ENCODE measurements at regions not wholly inside any gene's neighbourhood (a gene's known extent, or its start where the extent isn't known, plus 50 kb on each side); places are given as distances from the start of the nearest gene placed in this dataset.

DNA sequence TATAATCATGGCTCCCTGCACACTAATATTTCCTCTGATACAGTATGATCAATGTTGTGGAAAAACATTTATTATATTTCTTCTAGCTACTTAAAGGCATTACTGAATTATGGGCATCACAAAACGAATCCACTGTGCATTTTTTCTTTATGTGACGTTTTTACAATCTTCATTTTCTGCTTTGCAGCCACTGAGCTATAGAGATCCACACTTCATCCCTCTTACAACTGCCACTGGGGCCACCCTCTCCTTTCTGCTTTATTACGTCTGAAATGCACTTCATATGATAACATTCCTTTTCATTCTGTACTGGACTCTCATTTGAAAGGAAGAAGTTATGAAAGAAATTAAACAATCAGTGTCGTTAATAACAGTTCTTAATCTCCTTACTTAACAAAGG is 394.5 kb upstream of the HNRNPA3 start:
- no peak for ATAC-seq (replicated peaks; ENCODE audit: extremely low read depth, poor library complexity, severe bottlenecking)
- Mint-ChIP-seq H3K4me3 (no peak overlapping the region), H3K36me3 (ENCODE audit: insufficient read depth) (no peaks in the 10 kb centered on the region), H3K4me1 (peaks cover 9% of the 10 kb centered on the region), H3K9me3 (no peaks in the 10 kb centered on the region), H3K27ac (ENCODE audit: low read depth) (no peak overlapping the region), H3K27me3 (no peaks in the 10 kb centered on the region)
- no peak for DNase-seq (ENCODE audit: low spot score in 2 of 2)

DNA sequence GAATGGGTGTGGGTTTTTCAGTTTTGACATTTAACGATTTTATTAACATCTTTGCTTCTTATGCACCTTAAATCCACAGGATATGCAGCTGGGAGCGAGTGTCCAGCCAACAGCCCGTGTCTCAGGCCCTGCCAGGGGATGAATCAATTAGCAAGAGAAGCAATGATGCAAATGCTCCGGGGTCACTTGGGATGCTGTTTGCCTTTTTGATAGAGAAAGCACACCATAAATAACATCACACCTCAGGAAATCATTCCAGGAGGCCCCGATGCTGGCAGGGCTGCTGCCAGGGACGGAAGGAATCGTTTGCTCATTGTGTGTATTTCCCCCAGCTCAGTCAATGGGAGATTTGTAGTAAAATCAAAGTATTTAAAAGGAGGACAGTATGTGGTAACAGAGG is 394.0 kb upstream of the HNRNPA3 start:
- Mint-ChIP-seq H3K27ac (ENCODE audit: low read depth) (no peak overlapping the region), H3K4me1 (peaks cover 9% of the 10 kb centered on the region), H3K36me3 (ENCODE audit: insufficient read depth) (no peaks in the 10 kb centered on the region)

DNA sequence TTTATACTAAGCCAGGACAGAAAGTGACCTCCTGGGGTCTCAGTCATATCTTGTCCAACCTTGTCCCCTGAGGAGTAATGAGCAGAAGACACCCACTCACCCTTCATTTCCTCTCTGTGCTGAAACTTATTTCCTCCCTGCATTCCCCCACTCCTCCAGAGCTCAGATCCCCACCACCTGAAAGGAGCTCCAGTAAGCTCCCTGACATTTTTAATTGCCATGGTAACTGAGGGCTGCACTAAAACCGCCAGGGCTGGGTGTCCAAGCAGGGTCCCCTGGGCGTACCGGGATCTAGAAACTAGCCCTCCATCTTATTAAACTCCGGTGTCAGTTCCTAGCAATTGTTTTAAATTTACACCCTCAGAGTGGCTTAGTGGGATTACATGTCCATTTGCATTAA is 393.3 kb upstream of the HNRNPA3 start:
- Mint-ChIP-seq H3K27ac (ENCODE audit: low read depth) (no peak overlapping the region), H3K36me3 (ENCODE audit: insufficient read depth) (no peaks in the 10 kb centered on the region), H3K9me3 (no peaks in the 10 kb centered on the region), H3K4me3 (no peak overlapping the region), H3K27me3 (no peaks in the 10 kb centered on the region), H3K4me1 (peaks cover 9% of the 10 kb centered on the region)
- DNase-seq (ENCODE audit: low spot score in 2 of 2), result no peak
- ATAC-seq (replicated peaks; ENCODE audit: extremely low read depth, poor library complexity, severe bottlenecking), result no peak

More for the DNA sequence above, 394.0 kb upstream of the HNRNPA3 start:
- no peaks in the 10 kb centered on the region for H3K27me3 Mint-ChIP-seq
- no peak for ATAC-seq (replicated peaks; ENCODE audit: extremely low read depth, poor library complexity, severe bottlenecking)
- no peak overlapping the region for H3K4me3 Mint-ChIP-seq
- no peak for DNase-seq (ENCODE audit: low spot score in 2 of 2)
- no peaks in the 10 kb centered on the region for H3K9me3 Mint-ChIP-seq

DNA sequence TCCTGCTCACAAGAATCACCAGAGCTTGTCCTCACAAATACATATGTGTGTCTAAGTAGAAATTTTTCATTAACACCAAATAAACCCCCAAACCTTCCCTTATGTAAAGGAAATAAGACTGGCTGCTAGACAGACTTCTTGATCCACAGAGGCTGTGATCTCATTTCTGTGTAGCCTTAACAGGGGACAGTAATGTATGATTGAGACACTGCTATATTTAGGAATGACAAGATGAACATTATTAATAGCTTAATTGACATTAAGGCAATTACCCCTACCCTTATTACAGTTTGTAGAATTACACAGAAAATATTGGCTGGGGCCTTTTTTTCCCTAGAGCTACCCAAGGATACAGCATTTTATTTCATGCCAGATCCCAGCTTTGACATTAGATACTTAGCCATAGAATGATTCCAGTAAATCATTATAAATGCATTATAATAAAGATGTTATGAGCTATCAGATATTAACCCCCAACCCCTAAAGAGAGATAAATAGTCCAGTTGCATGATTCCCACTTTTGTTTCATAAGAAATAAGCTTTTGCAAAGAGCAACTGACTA is 392.1 kb upstream of the HNRNPA3 start:
- H3K27me3 Mint-ChIP-seq, result no peaks in the 10 kb centered on the region
- DNase-seq (ENCODE audit: low spot score in 2 of 2) (no peak), ATAC-seq (replicated peaks; ENCODE audit: extremely low read depth, poor library complexity, severe bottlenecking) (no peak)
- H3K27ac Mint-ChIP-seq (ENCODE audit: low read depth), result no peak overlapping the region
- no peaks in the 10 kb centered on the region for H3K4me1 Mint-ChIP-seq
- no peaks in the 10 kb centered on the region for H3K36me3 Mint-ChIP-seq (ENCODE audit: insufficient read depth)
- no peak overlapping the region for H3K4me3 Mint-ChIP-seq
- H3K9me3 Mint-ChIP-seq, result no peaks in the 10 kb centered on the region

DNA sequence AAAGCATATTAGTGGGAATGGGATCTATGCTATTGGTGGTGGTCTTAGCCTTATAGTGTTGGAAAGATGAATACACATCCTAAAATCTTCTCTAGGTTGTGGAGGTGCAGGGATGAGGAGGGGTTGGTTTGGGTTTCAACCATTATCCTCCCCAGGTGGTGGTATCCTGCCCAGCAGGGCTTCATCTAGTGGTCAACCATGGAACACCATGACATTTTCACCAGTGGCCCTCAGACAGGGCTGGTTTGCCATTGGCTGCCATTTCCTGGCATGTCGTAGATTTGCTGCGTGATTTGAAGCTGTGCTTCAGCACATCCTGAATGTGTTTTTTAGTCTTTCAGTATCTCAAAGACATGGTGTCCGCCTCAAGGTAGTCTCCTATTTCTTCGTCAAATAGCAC is 391.2 kb upstream of the HNRNPA3 start:
- DNase-seq (ENCODE audit: low spot score in 2 of 2) (no peak), ATAC-seq (replicated peaks; ENCODE audit: extremely low read depth, poor library complexity, severe bottlenecking) (no peak)
- H3K36me3 Mint-ChIP-seq (ENCODE audit: insufficient read depth), result no peaks in the 10 kb centered on the region
- H3K4me3 Mint-ChIP-seq, result no peak overlapping the region
- no peaks in the 10 kb centered on the region for H3K27me3 Mint-ChIP-seq
- H3K9me3 Mint-ChIP-seq, result no peaks in the 10 kb centered on the region
- H3K4me1 Mint-ChIP-seq, result peaks cover under 1% of the 10 kb centered on the region
- H3K27ac Mint-ChIP-seq (ENCODE audit: low read depth), result no peak overlapping the region

DNA sequence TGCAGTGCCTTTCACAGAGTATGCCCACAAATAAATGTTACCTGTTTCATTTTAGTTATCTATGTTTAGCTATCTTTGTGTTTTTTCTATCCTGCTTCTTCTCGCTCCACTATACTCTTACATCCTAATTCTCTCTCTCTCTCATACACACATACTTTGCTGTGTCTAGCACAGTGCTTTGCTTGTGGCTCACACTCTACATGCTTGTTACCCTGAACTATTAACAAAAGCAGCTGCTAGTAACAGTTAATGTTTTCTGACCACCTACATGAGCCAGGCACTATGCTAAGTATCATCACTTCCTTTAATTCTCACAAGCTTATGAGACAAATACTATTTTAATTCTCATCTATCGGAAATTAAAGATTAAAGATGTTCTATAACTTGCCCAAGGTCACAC is 390.5 kb upstream of the HNRNPA3 start:
- ATAC-seq (replicated peaks; ENCODE audit: extremely low read depth, poor library complexity, severe bottlenecking), result no peak
- DNase-seq (ENCODE audit: low spot score in 2 of 2), result no peak
- Mint-ChIP-seq H3K36me3 (ENCODE audit: insufficient read depth) (no peaks in the 10 kb centered on the region), H3K9me3 (no peaks in the 10 kb centered on the region), H3K4me1 (peaks cover 7% of the 10 kb centered on the region), H3K27me3 (no peaks in the 10 kb centered on the region), H3K4me3 (no peak overlapping the region), H3K27ac (ENCODE audit: low read depth) (peak overlapping the region; percentile 1)

DNA sequence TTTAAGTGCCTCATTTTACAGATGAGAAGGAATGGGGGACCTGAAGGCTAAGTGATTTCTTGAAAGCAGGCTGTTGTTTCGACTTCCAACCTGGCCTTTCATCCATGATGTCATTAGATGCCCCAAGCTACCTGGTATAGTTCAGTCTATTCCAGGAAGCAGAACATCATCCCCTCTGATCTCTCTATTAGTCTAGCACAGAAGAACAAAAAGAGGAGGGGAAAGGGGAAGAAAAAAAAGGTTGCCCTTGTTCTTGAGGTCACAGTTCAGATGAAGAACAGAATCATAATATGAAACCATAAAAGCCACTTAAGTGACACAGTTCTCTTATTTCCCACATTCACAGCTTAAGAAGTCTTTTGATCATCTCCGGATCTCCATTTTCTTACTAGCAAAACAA is 386.2 kb upstream of the HNRNPA3 start:
- no peak for DNase-seq (ENCODE audit: low spot score in 2 of 2)

DNA sequence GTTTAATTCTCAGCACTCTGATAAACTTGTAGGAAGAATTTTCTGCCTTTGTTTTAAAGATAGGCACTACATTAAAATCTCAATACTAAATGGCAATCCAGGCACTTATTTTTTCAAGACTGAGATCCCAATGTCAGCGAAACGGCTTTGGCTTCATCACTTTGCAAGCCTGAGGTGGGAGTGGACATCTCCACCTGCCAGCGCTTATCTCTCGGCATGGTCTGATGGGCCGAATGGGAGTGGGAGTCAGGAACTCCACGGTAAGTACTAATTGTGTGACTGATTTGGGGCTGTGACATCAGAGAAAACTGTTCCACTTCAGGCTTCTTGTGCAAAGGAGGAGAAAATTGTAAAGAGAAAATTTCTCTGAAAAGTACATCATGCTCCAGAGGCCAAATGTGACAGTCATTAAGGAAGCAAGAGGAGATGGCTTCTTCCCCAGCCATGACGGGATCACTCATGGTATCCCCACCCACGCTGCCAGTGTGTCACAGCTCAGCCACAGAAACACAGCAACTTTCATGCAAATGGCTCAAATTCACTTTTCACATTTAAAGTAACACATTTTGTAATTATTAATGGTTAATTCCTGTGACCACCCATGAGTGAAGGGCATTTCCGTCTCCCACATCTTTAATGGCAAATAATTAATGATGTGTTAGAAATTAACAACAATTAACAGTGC is 385.5 kb upstream of the HNRNPA3 start:
- ATAC-seq (replicated peaks; ENCODE audit: extremely low read depth, poor library complexity, severe bottlenecking) (no peak), DNase-seq (ENCODE audit: low spot score in 2 of 2) (no peak)
- H3K36me3 Mint-ChIP-seq (ENCODE audit: insufficient read depth), result no peaks in the 10 kb centered on the region
- no peaks in the 10 kb centered on the region for H3K27me3 Mint-ChIP-seq
- H3K4me1 Mint-ChIP-seq, result peaks cover 15% of the 10 kb centered on the region
- peak overlapping the region; percentile 13 for H3K4me3 Mint-ChIP-seq
- H3K27ac Mint-ChIP-seq (ENCODE audit: low read depth), result peak overlapping the region; percentile 64
- H3K9me3 Mint-ChIP-seq, result no peaks in the 10 kb centered on the region

More for the DNA sequence above, 386.2 kb upstream of the HNRNPA3 start:
- Mint-ChIP-seq H3K4me3 (peak overlapping the region; percentile 13), H3K4me1 (peaks cover 15% of the 10 kb centered on the region), H3K36me3 (ENCODE audit: insufficient read depth) (no peaks in the 10 kb centered on the region), H3K9me3 (no peaks in the 10 kb centered on the region), H3K27ac (ENCODE audit: low read depth) (peak overlapping the region; percentile 64), H3K27me3 (no peaks in the 10 kb centered on the region)
- ATAC-seq (replicated peaks; ENCODE audit: extremely low read depth, poor library complexity, severe bottlenecking), result peak; percentile 84

DNA sequence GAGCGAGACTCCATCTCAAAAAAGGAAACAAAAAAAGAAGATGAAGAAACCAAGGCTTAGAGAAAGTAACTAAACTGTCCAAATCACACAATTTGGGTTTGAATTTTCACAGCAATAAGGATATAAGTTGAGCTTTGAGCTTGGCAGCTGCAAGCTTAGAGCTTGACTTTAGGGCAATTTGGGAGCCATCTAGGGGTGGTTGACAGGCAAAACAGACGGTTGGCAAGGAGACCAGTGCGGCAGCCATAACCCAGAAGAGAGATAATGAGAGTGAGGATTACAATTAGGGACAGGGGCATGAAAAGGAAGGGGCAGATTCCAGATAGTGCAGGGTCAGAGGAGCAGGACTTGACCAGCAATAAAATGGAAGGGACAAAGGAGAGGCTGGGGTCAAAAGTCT is 382.2 kb upstream of the HNRNPA3 start:
- no peaks in the 10 kb centered on the region for H3K36me3 Mint-ChIP-seq (ENCODE audit: insufficient read depth)
- no peak overlapping the region for H3K27ac Mint-ChIP-seq (ENCODE audit: low read depth)
- H3K9me3 Mint-ChIP-seq, result no peaks in the 10 kb centered on the region
- H3K4me3 Mint-ChIP-seq, result no peak overlapping the region
- DNase-seq (ENCODE audit: low spot score in 2 of 2), result no peak
- H3K4me1 Mint-ChIP-seq, result peaks cover 15% of the 10 kb centered on the region
- ATAC-seq (replicated peaks; ENCODE audit: extremely low read depth, poor library complexity, severe bottlenecking), result no peak
- no peaks in the 10 kb centered on the region for H3K27me3 Mint-ChIP-seq

DNA sequence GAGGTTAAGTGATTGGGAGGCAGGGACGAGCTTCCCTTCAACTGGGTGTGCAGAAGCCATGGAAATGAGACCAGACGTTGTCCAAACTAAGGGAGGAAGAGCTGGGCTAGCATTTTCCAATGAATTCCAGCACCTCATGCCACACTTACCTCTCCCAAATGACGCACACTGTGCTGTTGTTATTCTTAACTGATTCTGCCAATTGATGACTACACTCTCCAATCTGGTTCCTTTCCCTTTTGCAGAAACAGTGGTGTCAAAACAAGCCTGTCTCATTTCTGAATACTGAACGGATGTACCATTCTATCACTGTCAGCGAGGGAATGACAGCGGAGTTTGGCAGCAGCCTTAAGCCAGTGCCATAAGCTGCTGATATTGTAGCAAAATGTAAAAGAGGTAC is 380.5 kb upstream of the HNRNPA3 start:
- Mint-ChIP-seq H3K9me3 (no peaks in the 10 kb centered on the region), H3K36me3 (ENCODE audit: insufficient read depth) (no peaks in the 10 kb centered on the region), H3K4me3 (no peak overlapping the region), H3K27me3 (no peaks in the 10 kb centered on the region), H3K27ac (ENCODE audit: low read depth) (no peak overlapping the region), H3K4me1 (peaks cover 7% of the 10 kb centered on the region)
- no peak for DNase-seq (ENCODE audit: low spot score in 2 of 2)
- no peak for ATAC-seq (replicated peaks; ENCODE audit: extremely low read depth, poor library complexity, severe bottlenecking)

DNA sequence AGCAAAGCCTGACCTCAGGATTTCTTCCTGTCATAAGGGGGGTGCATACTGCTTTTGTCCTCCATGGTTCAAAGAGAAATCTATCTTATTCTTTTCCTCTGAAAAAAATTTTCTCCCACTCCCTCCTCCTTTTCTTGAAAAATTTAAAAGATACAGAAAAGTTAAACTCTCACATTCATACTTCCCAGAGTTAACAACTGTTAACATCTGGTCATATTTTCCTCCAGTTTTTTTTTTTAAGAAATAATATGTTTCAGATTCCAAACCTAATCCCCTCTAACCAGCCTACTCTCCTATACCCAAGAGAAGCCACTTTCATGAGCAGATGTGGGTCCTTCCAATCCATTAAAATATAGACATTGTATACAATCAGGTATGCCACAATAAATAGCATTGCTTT is 378.9 kb upstream of the HNRNPA3 start:
- Mint-ChIP-seq H3K36me3 (ENCODE audit: insufficient read depth) (no peaks in the 10 kb centered on the region), H3K4me3 (no peak overlapping the region), H3K9me3 (peaks cover 3% of the 10 kb centered on the region), H3K27ac (ENCODE audit: low read depth) (no peak overlapping the region), H3K4me1 (peaks cover 6% of the 10 kb centered on the region), H3K27me3 (no peaks in the 10 kb centered on the region)
- DNase-seq (ENCODE audit: low spot score in 2 of 2), result no peak
- ATAC-seq (replicated peaks; ENCODE audit: extremely low read depth, poor library complexity, severe bottlenecking), result no peak

DNA sequence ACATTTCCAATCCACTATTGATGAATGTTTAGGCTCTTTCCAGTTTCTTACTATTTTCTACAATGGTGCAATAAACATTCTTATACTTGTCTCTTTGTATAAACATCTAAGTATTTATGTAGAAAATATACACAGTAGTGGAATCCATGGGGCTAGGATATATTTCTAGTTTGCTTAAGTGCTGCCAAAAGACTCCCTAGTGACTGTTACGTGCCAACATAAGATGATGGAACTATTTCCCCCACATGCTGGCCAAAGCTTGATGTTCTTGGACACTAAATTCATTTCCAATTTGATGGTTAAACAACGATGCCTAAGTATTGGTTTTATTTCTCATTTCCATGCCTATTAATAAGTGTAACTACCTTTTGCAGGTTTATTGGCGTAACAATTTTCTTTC is 378.4 kb upstream of the HNRNPA3 start:
- DNase-seq (ENCODE audit: low spot score in 2 of 2), result no peak
- no peak for ATAC-seq (replicated peaks; ENCODE audit: extremely low read depth, poor library complexity, severe bottlenecking)
- no peak overlapping the region for H3K4me3 Mint-ChIP-seq
- H3K4me1 Mint-ChIP-seq, result peaks cover 6% of the 10 kb centered on the region
- H3K9me3 Mint-ChIP-seq, result peaks cover 5% of the 10 kb centered on the region
- no peaks in the 10 kb centered on the region for H3K27me3 Mint-ChIP-seq
- no peak overlapping the region for H3K27ac Mint-ChIP-seq (ENCODE audit: low read depth)
- no peaks in the 10 kb centered on the region for H3K36me3 Mint-ChIP-seq (ENCODE audit: insufficient read depth)

DNA sequence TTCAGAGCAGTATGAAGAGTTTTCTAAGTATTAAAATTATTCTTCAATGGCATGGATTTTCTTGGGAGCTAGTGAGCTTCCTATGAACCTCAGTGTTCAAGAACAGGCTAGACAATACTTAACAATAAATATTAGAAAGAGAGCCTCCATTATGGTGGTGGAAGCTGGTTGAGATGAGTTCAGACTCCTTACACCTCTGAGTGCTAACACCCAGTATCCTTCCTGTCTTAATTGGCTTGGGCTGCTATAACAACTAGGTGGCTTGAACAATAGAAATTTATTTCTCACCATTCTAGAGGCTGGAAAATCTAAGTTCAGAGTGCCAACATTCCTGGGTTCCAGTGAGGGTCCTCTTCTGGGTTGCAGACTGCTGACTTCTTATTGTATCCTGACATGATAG is 369.4 kb upstream of the HNRNPA3 start:
- Mint-ChIP-seq H3K4me1 (peaks cover 31% of the 10 kb centered on the region), H3K27me3 (no peaks in the 10 kb centered on the region), H3K36me3 (ENCODE audit: insufficient read depth) (peaks cover 2% of the 10 kb centered on the region), H3K4me3 (no peak overlapping the region), H3K9me3 (peaks cover 15% of the 10 kb centered on the region), H3K27ac (ENCODE audit: low read depth) (no peak overlapping the region)
- DNase-seq (ENCODE audit: low spot score in 2 of 2) (no peak), ATAC-seq (replicated peaks; ENCODE audit: extremely low read depth, poor library complexity, severe bottlenecking) (peak; percentile 71)

Measured in central memory CD8-positive, alpha-beta T cell (primary cell).